Heart left ventricle (tissue), 16 donors: ENCODE measurements at regions not wholly inside any gene's neighbourhood (a gene's known extent, or its start where the extent isn't known, plus 50 kb on each side); places are given as distances from the start of the nearest gene placed in this dataset.
A peak's percentile ranks its signal among the peaks of the same experiment; 100 is the strongest.

Experiments used
- ATAC-seq, 4 donors: fragments of 200-7000 bp; cut with Tn5 transposase; one replicate each; pipeline ENCODE4 v1.9.1; 2020 to 2022; ENCODE audit warnings: moderate library complexity in 4 of 4, mild to moderate bottlenecking in 3 of 4, moderate number of reproducible peaks in 1 of 4
- DNase-seq, 5 donors: peaks; one replicate each; pipeline ENCODE4 v3.0.0-alpha.2; 2020
- H3K27ac ChIP-seq, 12 donors: fragments of 200-600 bp; sonication (generic) in 4 of 12; one replicate each; pipeline versions ENCODE4 v1.5.0 to v1.8.0; 2016 to 2022; ENCODE audit warnings: mild to moderate bottlenecking in 2 of 12
- H3K27me3 ChIP-seq, 9 donors: fragments of 200-600 bp; sonication (generic) in 2 of 9; one replicate each; pipeline versions ENCODE4 v1.5.1 to v1.8.0; 2016 to 2022; ENCODE audit warnings: mild to moderate bottlenecking in 3 of 9
- H3K36me3 ChIP-seq, 9 donors: fragments of 200-600 bp; sonication (generic) in 2 of 9; one replicate each; pipeline versions ENCODE4 v1.5.0 to v1.8.0; 2018 to 2022; ENCODE audit warnings: mild to moderate bottlenecking in 2 of 9
- H3K4me1 ChIP-seq, 12 donors: fragments of 200-600 bp; sonication (generic) in 4 of 12; one replicate each; pipeline versions ENCODE4 v1.5.0 to v1.8.0; 2016 to 2022; ENCODE audit warnings: mild to moderate bottlenecking in 3 of 12
- H3K4me3 ChIP-seq, 12 donors: fragments of 200-600 bp; sonication (generic) in 4 of 12; one replicate each; pipeline versions ENCODE4 v1.5.0 to v1.8.0; 2017 to 2022; ENCODE audit warnings: mild to moderate bottlenecking in 9 of 12, moderate library complexity in 4 of 12
- H3K9me3 ChIP-seq, 12 donors: fragments of 200-600 bp; sonication (generic) in 4 of 12; one replicate each; pipeline versions ENCODE4 v1.5.0 to v1.8.0; 2016 to 2022; ENCODE audit warnings: mild to moderate bottlenecking in 1 of 12
- POLR2A ChIP-seq, 2 donors: fragments of 450-650 bp; IDR thresholded peaks; one replicate each; pipeline ENCODE4 v1.6.1; 2017; ENCODE audit warnings: antibody characterized with exemption in 2 of 2, mild to moderate bottlenecking in 2 of 2, moderate library complexity in 2 of 2
- WGBS, 4 donors: extraction: QIAGEN DNeasy Blood & Tissue Kit in 2 of 4; methylation state at CpG; one replicate each; pipeline versions ENCODE4 v1.1.5 to v1.1.7; 2013 to 2018; 5-methylcytosine and 5-hydroxymethylcytosine counted together
- intact Hi-C, 10 donors: fragments of 100-400 bp; cut with DNase I; formaldehyde crosslinking; loops; one replicate each; pipeline versions ENCODE4 v1.11.1 to v1.14.2; 2022
- TF ChIP-seq, protein P1 (sequence below), 12 donors: fragments of 200-600 bp; sonication (generic) in 4 of 12; IDR thresholded peaks; one replicate each; pipeline versions ENCODE4 v1.5.0 to v1.8.0; 2018 to 2022; ENCODE audit warnings: antibody characterized with exemption in 12 of 12, mild to moderate bottlenecking in 5 of 12
- donor health status: ischemic (EF 13 %, LVEDD 7.1; RV severe dilation, severe dysfunction).
- donor health status: healthy with polysubstance abuse.
- donor health status: DM: no; HTN: yes; CAD: no.
- donor health status: DM: no; HTN: no; CAD: no.
- donor health status: ischemic (EF 25% LVEDD 6.9; RV normal size, moderate dysfunction).
- donor health status: ischemic (EF 25% LVEDD 5.7; RV mildly dilated, moderate dysfunction).
- donor health status: healthy.
- donor health status: DM: yes; HTN: yes; CAD: no.
- donor health status: ischemic (EF 35%, LVEDD 5.7; RV mildly dilated, moderate dysfunction).
- donor health status: nonischemic (EF 11% LVEDD 7.7; RV severe dilation, severe dysfunction).
- donor health status: DM: yes; HTN: yes; CAD: no.
- donor health status: PGD.
- donor health status: ischemic (EF 29% LVEDD 5.4; RV normal size, mild dysfunction).
- donor health status: nonischemic (EF 23%, LVEDD 6.1; RV moderate dilation, normal function).

DNA sequence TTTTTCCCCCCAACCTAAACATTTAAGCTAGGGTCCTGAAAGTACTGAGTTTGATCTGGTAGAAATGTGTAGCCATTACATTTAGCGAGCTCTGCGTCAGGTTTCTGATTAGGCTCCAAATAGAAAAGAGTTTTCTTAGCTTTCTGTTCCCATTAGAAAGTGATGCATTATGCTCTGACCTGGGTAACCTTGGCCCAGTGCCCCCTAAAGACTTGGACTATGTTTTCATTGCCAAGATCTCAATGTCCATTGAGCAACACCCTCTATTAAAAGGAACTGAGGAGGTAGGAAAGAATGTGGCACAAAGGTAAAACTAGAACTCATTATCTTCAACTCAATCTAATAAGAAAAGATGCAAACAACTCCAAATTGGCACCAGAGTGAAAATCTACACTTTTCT, 358.9 kb upstream of the PCSK5 start:
- no peaks in the 10 kb centered on the region for H3K36me3 ChIP-seq
- peak; percentile 39 to 70 (median 50) for ATAC-seq
- H3K4me1 ChIP-seq = peaks cover 0 to 11% (median 3%) of the 10 kb centered on the region in 12 donors
- H3K27me3 ChIP-seq = no peaks in the 10 kb centered on the region
- intact Hi-C loops = no loop called here
- peaks cover 0 to 4% (median 0%) of the 10 kb centered on the region in 12 donors for H3K9me3 ChIP-seq
- H3K4me3 ChIP-seq = no peak overlapping the region
- TF ChIP-seq POLR2A (IDR thresholded peaks at IDR 0.05) = no peak
- TF ChIP-seq, protein P1, sequence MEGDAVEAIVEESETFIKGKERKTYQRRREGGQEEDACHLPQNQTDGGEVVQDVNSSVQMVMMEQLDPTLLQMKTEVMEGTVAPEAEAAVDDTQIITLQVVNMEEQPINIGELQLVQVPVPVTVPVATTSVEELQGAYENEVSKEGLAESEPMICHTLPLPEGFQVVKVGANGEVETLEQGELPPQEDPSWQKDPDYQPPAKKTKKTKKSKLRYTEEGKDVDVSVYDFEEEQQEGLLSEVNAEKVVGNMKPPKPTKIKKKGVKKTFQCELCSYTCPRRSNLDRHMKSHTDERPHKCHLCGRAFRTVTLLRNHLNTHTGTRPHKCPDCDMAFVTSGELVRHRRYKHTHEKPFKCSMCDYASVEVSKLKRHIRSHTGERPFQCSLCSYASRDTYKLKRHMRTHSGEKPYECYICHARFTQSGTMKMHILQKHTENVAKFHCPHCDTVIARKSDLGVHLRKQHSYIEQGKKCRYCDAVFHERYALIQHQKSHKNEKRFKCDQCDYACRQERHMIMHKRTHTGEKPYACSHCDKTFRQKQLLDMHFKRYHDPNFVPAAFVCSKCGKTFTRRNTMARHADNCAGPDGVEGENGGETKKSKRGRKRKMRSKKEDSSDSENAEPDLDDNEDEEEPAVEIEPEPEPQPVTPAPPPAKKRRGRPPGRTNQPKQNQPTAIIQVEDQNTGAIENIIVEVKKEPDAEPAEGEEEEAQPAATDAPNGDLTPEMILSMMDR (IDR thresholded peaks at IDR 0.05) = no peak
- DNase-seq = peak in 2 of 5 donors; percentile 15 to 27
- no peak overlapping the region for H3K27ac ChIP-seq
- WGBS, 4 donors = 71 to 88% (median 85%) methylated on average over 2 of the region's 2 CpGs

DNA sequence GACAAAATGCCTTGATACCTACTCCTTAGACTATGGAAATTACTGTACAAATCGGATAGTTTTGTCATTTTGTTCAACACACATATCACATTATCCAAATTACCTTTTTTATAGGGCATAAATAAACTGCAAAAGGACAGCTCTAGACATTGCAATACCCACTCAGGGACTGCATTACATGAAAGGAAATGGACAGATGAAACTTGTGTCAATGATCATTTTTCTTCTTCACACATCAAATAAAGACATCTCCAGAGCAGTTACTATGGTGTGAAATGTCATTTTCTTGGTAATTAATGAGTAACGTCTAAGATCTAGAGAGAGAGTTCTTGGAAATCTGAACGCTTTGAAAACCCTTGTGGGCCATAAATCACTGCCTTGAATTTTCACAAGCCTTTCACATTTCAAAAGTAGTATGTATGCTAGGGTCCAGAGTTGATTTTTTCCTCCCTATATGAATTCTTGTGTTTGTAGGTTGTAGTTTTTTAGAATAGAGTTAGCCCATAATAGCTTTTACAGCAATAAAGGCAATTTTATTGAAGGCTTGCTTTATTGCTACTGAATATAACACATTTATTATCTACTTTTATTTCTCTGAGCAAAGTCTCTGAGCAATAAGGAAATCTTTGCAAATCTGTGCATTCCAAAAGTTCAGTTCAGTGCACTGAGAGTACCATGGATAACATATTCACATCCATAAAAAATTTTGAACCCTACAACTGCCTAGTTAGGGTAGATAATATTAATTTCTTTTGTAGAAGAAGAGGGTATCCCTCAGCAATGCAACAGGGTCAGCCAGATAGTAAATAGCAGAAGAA, 358.0 kb upstream of the PCSK5 start:
- no peak for TF ChIP-seq POLR2A (IDR thresholded peaks at IDR 0.05)
- TF ChIP-seq, protein P1 (IDR thresholded peaks at IDR 0.05) = no peak
- Histone ChIP-seq H3K4me1 (peaks cover 0 to 11% (median 3%) of the 10 kb centered on the region in 12 donors), H3K36me3 (no peaks in the 10 kb centered on the region), H3K27me3 (no peaks in the 10 kb centered on the region), H3K27ac (no peak overlapping the region), H3K4me3 (no peak overlapping the region), H3K9me3 (peaks cover 0 to 12% (median 0%) of the 10 kb centered on the region in 12 donors)
- 65 to 79% (median 76%) methylated on average over 3 of the region's 3 CpGs for WGBS, 4 donors
- intact Hi-C loops = no loop called here
- DNase-seq (no peak), ATAC-seq (no peak)

- 62 to 78% (median 75%) methylated on average over 1 of the region's 1 CpG for WGBS, 4 donors
- H3K27me3 ChIP-seq = no peaks in the 10 kb centered on the region
- H3K27ac ChIP-seq = peak overlapping the region in 1 of 12 donors; percentile 23
- peaks cover 0 to 19% (median 0%) of the 10 kb centered on the region in 12 donors for H3K9me3 ChIP-seq
- DNase-seq (no peak), ATAC-seq (peak in 2 of 4 donors; percentile 41 to 76)
- no peak for TF ChIP-seq POLR2A (IDR thresholded peaks at IDR 0.05)
- TF ChIP-seq, protein P1 (IDR thresholded peaks at IDR 0.05) = no peak
- H3K4me3 ChIP-seq = no peak overlapping the region
- H3K4me1 ChIP-seq = peaks cover 0 to 15% (median 0%) of the 10 kb centered on the region in 12 donors
- H3K36me3 ChIP-seq = no peaks in the 10 kb centered on the region
- intact Hi-C loops = loop anchor here in 1 of 10 donors (5.0 kb wide), 1 partner anchor 52 kb away; no protein-coding TSS in a partner anchor
Observed at GRCh38 chr9:75539523-75539922, 350.9 kb upstream of the PCSK5 start.

- no peak for ATAC-seq
- 87 to 90% (median 88%) methylated on average over 1 of the region's 1 CpG for WGBS, 4 donors
Observed at GRCh38 chr9:75540185-75540584, 350.3 kb upstream of the PCSK5 start.

More at GRCh38 chr9:75540185-75540584, 350.3 kb upstream of the PCSK5 start:
- Histone ChIP-seq H3K9me3 (peaks cover 0 to 19% (median 0%) of the 10 kb centered on the region in 12 donors), H3K36me3 (no peaks in the 10 kb centered on the region), H3K27ac (peak overlapping the region in 1 of 12 donors; percentile 23), H3K27me3 (no peaks in the 10 kb centered on the region), H3K4me3 (no peak overlapping the region), H3K4me1 (peaks cover 0 to 15% (median 0%) of the 10 kb centered on the region in 12 donors)
- no peak for TF ChIP-seq POLR2A (IDR thresholded peaks at IDR 0.05)
- TF ChIP-seq, protein P1 (IDR thresholded peaks at IDR 0.05) = no peak
- intact Hi-C loops = no loop called here
- DNase-seq = no peak
